Activated B cell treated with CpG ODN at 0.5 μM for 24 hours (primary cell): ENCODE measurements at regions not wholly inside any gene's neighbourhood (a gene's known extent, or its start where the extent isn't known, plus 50 kb on each side); places are given as distances from the start of the nearest gene placed in this dataset.

ENCODE experiments used
- ATAC-seq: fragments of 200-7000 bp; cut with Tn5 transposase; one replicate; pipeline ENCODE4 v1.10.0; 2021; ENCODE audit warnings: low read depth, mild to moderate bottlenecking, moderate library complexity
- CTCF ChIA-PET: fragments of 350-600 bp; sonication (Branson Sonifier 250); formaldehyde crosslinking; loops from one replicate; lab custom pipeline; 2021; ENCODE audit warnings: antibody characterized with exemption; lab: Charles Lee
- POLR2A ChIA-PET: fragments of 350-600 bp; sonication (Branson Sonifier 250); formaldehyde crosslinking; loops from one replicate; lab custom pipeline; 2021; ENCODE audit warnings: antibody characterized with exemption; lab: Charles Lee
- DNase-seq: peaks from one replicate; pipeline ENCODE4 v3.0.0; 2022
- H3K27ac Mint-ChIP-seq: one replicate; pipeline ENCODE4 v1.8.0; 2020; ENCODE audit warnings: mixed read lengths
- H3K27me3 Mint-ChIP-seq: one replicate; pipeline ENCODE4 v1.8.0; 2021; ENCODE audit warnings: mixed read lengths
- H3K36me3 Mint-ChIP-seq: one replicate; pipeline ENCODE4 v1.8.0; 2021; ENCODE audit warnings: low read depth, mixed read lengths
- H3K4me1 Mint-ChIP-seq: one replicate; pipeline ENCODE4 v1.8.0; 2021; ENCODE audit warnings: mixed read lengths
- H3K4me3 Mint-ChIP-seq: one replicate; pipeline ENCODE4 v1.8.0; 2020; ENCODE audit warnings: mild to moderate bottlenecking, mixed read lengths
- H3K9me3 Mint-ChIP-seq: one replicate; pipeline ENCODE4 v1.8.0; 2020; ENCODE audit warnings: mixed read lengths
- intact Hi-C: fragments of 100-400 bp; cut with micrococcal nuclease; formaldehyde crosslinking; loops from one replicate; pipeline ENCODE4 v1.15.1; 2024
- TF ChIP-seq, protein P1 (sequence below): fragments of 200-600 bp; IDR thresholded peaks from one replicate; pipeline ENCODE4 v1.8.0; 2022; ENCODE audit warnings: antibody characterized with exemption, mild to moderate bottlenecking

DNA sequence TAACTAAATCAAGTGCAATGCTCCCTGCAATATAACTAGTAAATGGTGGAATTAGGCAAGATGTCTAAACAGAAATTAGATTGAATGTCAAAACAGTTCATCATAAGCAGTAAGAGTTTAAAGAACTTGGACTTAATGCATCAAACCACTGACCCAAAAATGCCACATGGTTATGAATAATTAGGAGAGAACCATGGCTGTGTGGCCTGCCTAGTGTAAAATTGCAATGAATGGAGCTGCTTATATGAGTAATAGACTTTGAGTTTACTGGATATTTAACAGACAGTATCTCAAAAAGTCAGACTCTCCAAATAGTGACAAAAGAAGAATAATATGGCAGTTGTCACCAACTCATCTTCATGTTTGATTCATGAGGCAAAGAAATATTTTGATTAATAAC lies 101.6 kb upstream of the COL5A2 start:
- no peak for DNase-seq
- Mint-ChIP-seq H3K36me3 (no peaks in the 10 kb centered on the region), H3K4me3 (no peak overlapping the region), H3K9me3 (no peaks in the 10 kb centered on the region), H3K27ac (no peak overlapping the region), H3K27me3 (no peaks in the 10 kb centered on the region), H3K4me1 (no peaks in the 10 kb centered on the region)
- intact Hi-C loops, result no loop called here
- ATAC-seq, result no peak
- ChIA-PET CTCF (no interaction called here), POLR2A (no interaction called here)
- TF ChIP-seq, protein P1, sequence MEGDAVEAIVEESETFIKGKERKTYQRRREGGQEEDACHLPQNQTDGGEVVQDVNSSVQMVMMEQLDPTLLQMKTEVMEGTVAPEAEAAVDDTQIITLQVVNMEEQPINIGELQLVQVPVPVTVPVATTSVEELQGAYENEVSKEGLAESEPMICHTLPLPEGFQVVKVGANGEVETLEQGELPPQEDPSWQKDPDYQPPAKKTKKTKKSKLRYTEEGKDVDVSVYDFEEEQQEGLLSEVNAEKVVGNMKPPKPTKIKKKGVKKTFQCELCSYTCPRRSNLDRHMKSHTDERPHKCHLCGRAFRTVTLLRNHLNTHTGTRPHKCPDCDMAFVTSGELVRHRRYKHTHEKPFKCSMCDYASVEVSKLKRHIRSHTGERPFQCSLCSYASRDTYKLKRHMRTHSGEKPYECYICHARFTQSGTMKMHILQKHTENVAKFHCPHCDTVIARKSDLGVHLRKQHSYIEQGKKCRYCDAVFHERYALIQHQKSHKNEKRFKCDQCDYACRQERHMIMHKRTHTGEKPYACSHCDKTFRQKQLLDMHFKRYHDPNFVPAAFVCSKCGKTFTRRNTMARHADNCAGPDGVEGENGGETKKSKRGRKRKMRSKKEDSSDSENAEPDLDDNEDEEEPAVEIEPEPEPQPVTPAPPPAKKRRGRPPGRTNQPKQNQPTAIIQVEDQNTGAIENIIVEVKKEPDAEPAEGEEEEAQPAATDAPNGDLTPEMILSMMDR, result no peak

DNA sequence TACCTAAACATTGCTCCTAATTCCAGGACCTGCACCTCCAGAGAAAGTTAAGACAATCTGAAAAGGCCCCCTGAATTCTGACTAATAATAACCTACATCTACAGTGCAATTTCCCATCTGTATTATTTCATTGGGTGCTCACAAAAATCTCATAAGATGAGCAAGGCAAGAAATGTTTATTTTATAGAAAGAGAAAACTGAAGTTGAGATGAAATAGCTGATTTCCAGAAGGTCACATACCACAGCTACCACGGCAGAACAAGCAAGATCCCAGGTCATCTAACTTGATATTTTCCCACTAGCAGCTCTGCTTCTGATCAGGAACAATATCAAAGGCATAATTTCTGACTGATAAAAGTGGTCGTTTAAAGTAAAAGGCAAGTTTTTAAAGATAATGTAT lies 105.8 kb upstream of the COL5A2 start:
- ChIA-PET POLR2A (no interaction called here), CTCF (no interaction called here)
- no peaks in the 10 kb centered on the region for H3K4me1 Mint-ChIP-seq
- no peaks in the 10 kb centered on the region for H3K27me3 Mint-ChIP-seq
- TF ChIP-seq, protein P1, result no peak
- H3K36me3 Mint-ChIP-seq, result no peaks in the 10 kb centered on the region
- no peak overlapping the region for H3K4me3 Mint-ChIP-seq
- ATAC-seq (no peak), DNase-seq (no peak)
- intact Hi-C loops, result loop anchor here (5.0 kb wide), 1 partner anchor 188 kb away; no protein-coding TSS in a partner anchor
- H3K27ac Mint-ChIP-seq, result no peak overlapping the region
- H3K9me3 Mint-ChIP-seq, result peaks cover 5% of the 10 kb centered on the region

DNA sequence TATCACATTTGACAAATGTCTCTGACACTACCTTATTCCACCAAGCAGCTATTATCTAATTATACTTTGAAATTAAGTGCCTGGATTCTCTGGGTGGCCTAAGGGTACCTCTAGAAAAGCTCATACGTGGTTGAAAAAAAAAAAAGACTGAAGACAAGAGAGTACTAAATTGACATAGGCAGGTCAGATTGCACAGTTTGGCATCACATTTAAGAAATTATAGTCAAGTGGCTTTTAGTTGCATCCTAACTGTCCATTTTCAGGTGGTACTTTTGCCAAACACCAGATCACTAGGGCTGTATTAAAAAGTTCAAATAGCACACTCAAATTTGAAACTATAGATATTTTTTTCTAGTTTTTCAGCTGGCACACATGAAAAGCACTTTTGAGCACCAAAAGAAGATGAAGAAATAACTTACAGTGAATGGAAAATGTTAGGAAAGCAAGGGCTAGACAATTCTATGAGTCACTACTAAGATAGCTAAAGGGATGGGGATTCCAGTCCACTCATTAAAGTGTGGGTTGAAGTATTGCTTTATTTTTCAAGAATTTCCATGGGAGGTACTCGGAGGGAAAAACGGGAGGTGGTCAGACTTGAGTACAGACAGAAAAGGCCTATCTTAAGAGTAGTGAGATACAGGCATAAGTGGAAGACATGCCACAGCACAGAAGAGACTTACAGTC lies 106.5 kb upstream of the COL5A2 start:
- Mint-ChIP-seq H3K4me1 (no peaks in the 10 kb centered on the region), H3K4me3 (no peak overlapping the region), H3K27me3 (no peaks in the 10 kb centered on the region), H3K27ac (no peak overlapping the region), H3K36me3 (no peaks in the 10 kb centered on the region), H3K9me3 (peaks cover 7% of the 10 kb centered on the region)
- no peak for DNase-seq
- ATAC-seq, result no peak
- POLR2A ChIA-PET, result no interaction called here
- CTCF ChIA-PET, result no interaction called here
- TF ChIP-seq, protein P1, result no peak
- intact Hi-C loops, result loop anchor here (5.0 kb wide), 1 partner anchor 189 kb away; no protein-coding TSS in a partner anchor

DNA sequence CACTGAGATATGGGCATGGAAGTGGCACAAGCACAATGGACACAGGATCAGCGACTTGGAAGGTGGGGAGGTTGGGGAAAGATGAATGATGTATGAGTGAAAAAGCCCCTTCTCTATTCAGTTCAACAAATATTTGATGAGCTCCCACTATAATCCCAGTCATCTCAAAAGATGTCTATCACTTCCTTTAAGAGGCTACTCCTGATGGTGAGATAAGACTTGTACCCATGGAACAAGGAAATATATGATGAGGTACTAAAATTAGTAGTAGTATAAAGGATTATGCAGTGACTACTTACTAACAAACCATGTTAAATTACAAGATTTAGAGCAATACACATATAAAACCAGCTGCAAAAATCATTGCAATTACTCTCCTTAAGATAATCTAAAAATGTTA lies 107.8 kb upstream of the COL5A2 start:
- no peaks in the 10 kb centered on the region for H3K36me3 Mint-ChIP-seq
- intact Hi-C loops, result loop anchor here (5.0 kb wide), 1 partner anchor 190 kb away; no protein-coding TSS in a partner anchor
- TF ChIP-seq, protein P1, result no peak
- ChIA-PET CTCF (no interaction called here), POLR2A (no interaction called here)
- no peaks in the 10 kb centered on the region for H3K27me3 Mint-ChIP-seq
- no peaks in the 10 kb centered on the region for H3K4me1 Mint-ChIP-seq
- H3K27ac Mint-ChIP-seq, result no peak overlapping the region
- no peak for DNase-seq
- peaks cover 8% of the 10 kb centered on the region for H3K9me3 Mint-ChIP-seq
- ATAC-seq, result no peak
- H3K4me3 Mint-ChIP-seq, result no peak overlapping the region

DNA sequence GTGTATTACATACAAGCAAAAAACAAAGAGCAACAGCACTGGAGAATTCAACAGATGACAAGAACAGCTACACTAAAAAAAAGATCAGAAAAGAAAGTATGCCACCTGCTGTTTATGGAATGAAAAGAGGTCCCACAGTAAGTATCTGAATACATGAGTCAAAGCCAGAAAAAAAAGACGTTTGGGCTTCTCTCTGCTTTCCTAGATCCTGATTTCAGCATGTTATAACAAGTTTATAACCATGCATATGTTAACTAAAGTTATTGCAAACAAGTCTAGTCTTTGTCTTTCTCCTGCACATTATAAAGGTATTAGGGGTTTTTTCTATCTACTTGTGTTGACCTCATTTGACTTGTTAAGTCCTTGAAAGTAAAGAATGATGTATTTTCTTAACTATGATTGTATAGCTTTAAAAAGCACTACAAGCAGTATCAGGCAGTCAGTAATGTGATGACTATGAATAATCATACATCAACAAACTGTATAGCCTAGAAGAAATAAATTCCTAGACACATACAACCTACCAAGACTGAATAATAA lies 108.5 kb upstream of the COL5A2 start:
- H3K9me3 Mint-ChIP-seq, result peaks cover 8% of the 10 kb centered on the region
- ChIA-PET POLR2A (no interaction called here), CTCF (no interaction called here)
- no peak overlapping the region for H3K4me3 Mint-ChIP-seq
- intact Hi-C loops, result loop anchor here (1.0 to 5.0 kb wide), 2 partner anchors 8 to 191 kb away; no protein-coding TSS in a partner anchor
- H3K36me3 Mint-ChIP-seq, result no peaks in the 10 kb centered on the region
- no peaks in the 10 kb centered on the region for H3K4me1 Mint-ChIP-seq
- TF ChIP-seq, protein P1, result no peak
- H3K27me3 Mint-ChIP-seq, result no peaks in the 10 kb centered on the region
- DNase-seq (no peak), ATAC-seq (no peak)
- H3K27ac Mint-ChIP-seq, result no peak overlapping the region
